CD14-positive monocyte (primary cell): ENCODE measurements at regions not wholly inside any gene's neighbourhood (a gene's known extent, or its start where the extent isn't known, plus 50 kb on each side); places are given as distances from the start of the nearest gene placed in this dataset.

ENCODE experiments used
- DNase-seq, 3 donors: peaks; one replicate each; pipeline ENCODE4 v3.0.0-alpha.2; 2011 to 2022
- H2AFZ ChIP-seq: 2 replicates; pipeline ENCODE4 v1.6.0; 2012; ENCODE audit warnings: mild to moderate bottlenecking, low read depth, low read length, inconsistent platforms; ENCODE audit not compliant: insufficient read depth, poor library complexity, severe bottlenecking
- H3K27ac ChIP-seq, 2 donors: 1 replicate in 1 of 2; 2 replicates in 1 of 2; pipeline ENCODE4 v1.5.1; 2012 to 2013; ENCODE audit warnings: low read length in 2 of 2, control low read depth in 1 of 2, inconsistent platforms in 1 of 2, low read depth in 1 of 2, mild to moderate bottlenecking in 1 of 2
- H3K27me3 ChIP-seq, 2 donors: one replicate each; pipeline versions ENCODE4 v1.6.0 to v1.6.1; 2011 to 2013; ENCODE audit warnings: low read length in 2 of 2; ENCODE audit not compliant: control insufficient read depth in 2 of 2, insufficient read depth in 2 of 2
- H3K36me3 ChIP-seq, 2 donors: replicated peaks in 1 of 2; 1 replicate in 1 of 2; 2 replicates in 1 of 2; pipeline versions ENCODE4 v1.5.1 to v1.6.1; 2012 to 2013; ENCODE audit warnings: low read length in 2 of 2, control low read depth in 1 of 2, inconsistent platforms in 1 of 2, mild to moderate bottlenecking in 1 of 2; ENCODE audit not compliant: insufficient read depth in 2 of 2, control insufficient read depth in 1 of 2
- H3K4me1 ChIP-seq, 2 donors: 1 replicate in 1 of 2; 2 replicates in 1 of 2; pipeline versions ENCODE4 v1.5.1 to v1.6.1; 2012 to 2013; ENCODE audit warnings: low read length in 2 of 2, control low read depth in 1 of 2, inconsistent platforms in 1 of 2, mild to moderate bottlenecking in 1 of 2, moderate library complexity in 1 of 2; ENCODE audit not compliant: insufficient read depth in 2 of 2, control insufficient read depth in 1 of 2
- H3K4me2 ChIP-seq: replicated peaks from 2 replicates; pipeline ENCODE3; 2012; ENCODE audit warnings: low read length, moderate library complexity, mild to moderate bottlenecking; ENCODE audit not compliant: poor library complexity, severe bottlenecking; ENCODE audit errors: extremely low read depth
- H3K4me3 ChIP-seq, 3 experiments: fragments of 200-600 bp in 1 of 3; sonication (generic) in 1 of 3; replicated peaks in 1 of 3; 1 replicate in 2 of 3; 2 replicates in 1 of 3; pipeline ENCODE4 v1.5.1; 2011 to 2013; ENCODE audit warnings: low read length in 3 of 3, mild to moderate bottlenecking in 3 of 3, control low read depth in 2 of 3, low read depth in 2 of 3, inconsistent platforms in 1 of 3, moderate library complexity in 1 of 3
- H3K79me2 ChIP-seq: 2 replicates; pipeline ENCODE4 v1.6.0; 2012; ENCODE audit warnings: mild to moderate bottlenecking, control low read depth, inconsistent platforms, low read length, moderate library complexity; ENCODE audit not compliant: insufficient read depth
- H3K9ac ChIP-seq: 2 replicates; pipeline ENCODE4 v1.6.0; 2017; ENCODE audit warnings: low read length, mild to moderate bottlenecking; ENCODE audit not compliant: insufficient read depth, poor library complexity, severe bottlenecking
- H3K9me3 ChIP-seq, 2 donors: replicated peaks in 1 of 2; 1 replicate in 1 of 2; 2 replicates in 1 of 2; pipeline versions ENCODE4 v1.5.1 to v1.6.1; 2012 to 2013; ENCODE audit warnings: low read length in 2 of 2, control low read depth in 1 of 2; ENCODE audit not compliant: control insufficient read depth in 1 of 2, insufficient read depth in 1 of 2
- H4K20me1 ChIP-seq: 2 replicates; pipeline ENCODE4 v1.6.0; 2012; ENCODE audit warnings: mild to moderate bottlenecking, low read length, control low read depth, moderate library complexity; ENCODE audit not compliant: insufficient read depth
- H3K27ac Mint-ChIP-seq, 7 donors: one replicate each; pipeline ENCODE4 v1.8.0; 2020; ENCODE audit warnings: mild to moderate bottlenecking in 7 of 7, mixed read lengths in 7 of 7, moderate library complexity in 6 of 7, inconsistent platforms in 2 of 7
- H3K27me3 Mint-ChIP-seq, 3 donors: one replicate each; pipeline ENCODE4 v1.8.0; 2021 to 2022; ENCODE audit warnings: low read depth in 3 of 3, mild to moderate bottlenecking in 3 of 3, mixed read lengths in 3 of 3, moderate library complexity in 3 of 3, inconsistent platforms in 1 of 3
- H3K36me3 Mint-ChIP-seq, 2 donors: one replicate each; pipeline ENCODE4 v1.8.0; 2020; ENCODE audit warnings: mixed read lengths in 2 of 2, inconsistent platforms in 1 of 2, mild to moderate bottlenecking in 1 of 2
- H3K4me1 Mint-ChIP-seq: one replicate; pipeline ENCODE4 v1.8.0; 2020; ENCODE audit warnings: mild to moderate bottlenecking, mixed read lengths
- H3K4me3 Mint-ChIP-seq, 2 donors: one replicate each; pipeline ENCODE4 v1.8.0; 2020; ENCODE audit warnings: mild to moderate bottlenecking in 2 of 2, mixed read lengths in 2 of 2, moderate library complexity in 1 of 2
- H3K9me3 Mint-ChIP-seq, 7 donors: one replicate each; pipeline ENCODE4 v1.8.0; 2020 to 2022; ENCODE audit warnings: mixed read lengths in 7 of 7, mild to moderate bottlenecking in 6 of 7, moderate library complexity in 6 of 7, inconsistent platforms in 2 of 7
- CTCF ChIP-seq: fragments of 200-600 bp; IDR thresholded peaks from one replicate; pipeline ENCODE4 v1.8.0; 2022; ENCODE audit warnings: antibody characterized with exemption, mild to moderate bottlenecking
- WGBS: methylation state at CpG from one replicate; pipeline ENCODE4 v1.1.5; 2013; ENCODE audit warnings: missing lambda C conversion rate; ENCODE audit not compliant: insufficient coverage; 5-methylcytosine and 5-hydroxymethylcytosine counted together
- intact Hi-C, 2 donors: fragments of 100-400 bp; cut with micrococcal nuclease; formaldehyde crosslinking; loops; one replicate each; pipeline versions ENCODE4 v1.15.0 to v1.15.1; 2023

DNA sequence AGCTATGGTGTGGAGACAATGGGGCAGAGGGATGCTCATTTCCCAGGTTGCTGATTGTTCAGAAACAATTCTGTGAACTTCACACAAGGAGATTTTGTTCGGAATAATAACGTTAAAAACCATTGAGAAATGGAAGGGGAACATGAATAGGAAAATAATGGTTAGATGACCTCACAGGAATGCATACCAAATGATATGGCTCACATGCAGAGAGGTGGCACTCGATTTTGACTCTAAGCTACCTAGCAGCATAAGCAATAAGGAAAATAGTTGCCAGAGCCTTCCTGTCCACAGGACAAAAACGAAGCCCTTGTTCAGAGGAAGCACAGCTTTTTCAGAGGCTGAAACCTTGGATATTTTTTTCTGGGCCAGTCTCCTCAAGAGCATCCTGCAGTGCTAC is 293.1 kb downstream of the ZEB1 start:
- no peaks in the 10 kb centered on the region for H3K36me3 ChIP-seq
- Mint-ChIP-seq H3K4me3 (no peak overlapping the region), H3K36me3 (no peaks in the 10 kb centered on the region), H3K4me1 (peaks cover 24% of the 10 kb centered on the region), H3K27me3 (no peaks in the 10 kb centered on the region), H3K27ac (no peak overlapping the region), H3K9me3 (peaks cover 0 to 5% (median 0%) of the 10 kb centered on the region in 7 donors)
- no peak for TF ChIP-seq CTCF
- H2AFZ ChIP-seq, result no peak overlapping the region
- no peaks in the 10 kb centered on the region for H3K27me3 ChIP-seq
- H3K9me3 ChIP-seq, result no peaks in the 10 kb centered on the region
- H4K20me1 ChIP-seq, result no peaks in the 10 kb centered on the region
- intact Hi-C loops, result no loop called here
- no peaks in the 10 kb centered on the region for H3K79me2 ChIP-seq
- no peak overlapping the region for H3K4me3 ChIP-seq
- 58% methylated on average over 2 of the region's 4 CpGs for WGBS
- peaks cover 11 to 19% of the 10 kb centered on the region in 2 donors for H3K4me1 ChIP-seq
- no peak overlapping the region for H3K9ac ChIP-seq
- H3K4me2 ChIP-seq, result no peak overlapping the region
- no peak overlapping the region for H3K27ac ChIP-seq
- no peak for DNase-seq

GRCh38 chr10:31611161-31611560 is 292.1 kb downstream of the ZEB1 start:
- no peaks in the 10 kb centered on the region for H4K20me1 ChIP-seq
- Mint-ChIP-seq H3K4me1 (peaks cover 18% of the 10 kb centered on the region), H3K27ac (no peak overlapping the region), H3K36me3 (no peaks in the 10 kb centered on the region), H3K9me3 (peaks cover 0 to 5% (median 0%) of the 10 kb centered on the region in 7 donors), H3K4me3 (no peak overlapping the region), H3K27me3 (no peaks in the 10 kb centered on the region)
- no peak for DNase-seq
- H3K4me2 ChIP-seq, result no peak overlapping the region
- intact Hi-C loops, result no loop called here
- no peaks in the 10 kb centered on the region for H3K27me3 ChIP-seq
- H3K36me3 ChIP-seq, result no peaks in the 10 kb centered on the region
- no peaks in the 10 kb centered on the region for H3K79me2 ChIP-seq
- H2AFZ ChIP-seq, result no peak overlapping the region
- peaks cover 6 to 11% of the 10 kb centered on the region in 2 donors for H3K4me1 ChIP-seq
- no peak for TF ChIP-seq CTCF
- H3K9ac ChIP-seq, result no peak overlapping the region
- H3K4me3 ChIP-seq, result no peak overlapping the region
- 96% methylated on average over 7 of the region's 7 CpGs for WGBS
- no peak overlapping the region for H3K27ac ChIP-seq
- H3K9me3 ChIP-seq, result no peaks in the 10 kb centered on the region
